ENCODE measurements at regions not wholly inside any gene's neighbourhood (a gene's known extent, or its start where the extent isn't known, plus 50 kb on each side); places are given as distances from the start of the nearest gene placed in this dataset.

DNA sequence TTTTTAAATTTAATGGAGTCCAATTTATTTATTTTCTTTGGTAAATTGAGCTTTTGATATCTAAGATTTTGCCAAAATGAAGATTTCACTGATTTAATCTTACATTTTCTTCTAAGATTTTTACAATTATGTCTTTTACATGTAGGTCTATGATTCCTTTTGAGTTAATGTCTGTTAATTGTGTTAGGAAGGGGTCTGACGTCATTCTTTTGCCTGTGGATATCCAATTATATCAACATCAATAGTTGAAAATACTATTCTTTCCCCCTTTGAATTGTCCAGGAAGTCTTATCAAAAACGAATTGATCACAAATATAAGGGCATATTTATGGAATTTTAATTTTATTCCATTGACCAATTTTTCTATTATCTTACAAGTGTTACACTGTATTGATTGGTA, 1258.8 kb upstream of the B3GALT2 start:
- TF ChIP-seq, protein P1, sequence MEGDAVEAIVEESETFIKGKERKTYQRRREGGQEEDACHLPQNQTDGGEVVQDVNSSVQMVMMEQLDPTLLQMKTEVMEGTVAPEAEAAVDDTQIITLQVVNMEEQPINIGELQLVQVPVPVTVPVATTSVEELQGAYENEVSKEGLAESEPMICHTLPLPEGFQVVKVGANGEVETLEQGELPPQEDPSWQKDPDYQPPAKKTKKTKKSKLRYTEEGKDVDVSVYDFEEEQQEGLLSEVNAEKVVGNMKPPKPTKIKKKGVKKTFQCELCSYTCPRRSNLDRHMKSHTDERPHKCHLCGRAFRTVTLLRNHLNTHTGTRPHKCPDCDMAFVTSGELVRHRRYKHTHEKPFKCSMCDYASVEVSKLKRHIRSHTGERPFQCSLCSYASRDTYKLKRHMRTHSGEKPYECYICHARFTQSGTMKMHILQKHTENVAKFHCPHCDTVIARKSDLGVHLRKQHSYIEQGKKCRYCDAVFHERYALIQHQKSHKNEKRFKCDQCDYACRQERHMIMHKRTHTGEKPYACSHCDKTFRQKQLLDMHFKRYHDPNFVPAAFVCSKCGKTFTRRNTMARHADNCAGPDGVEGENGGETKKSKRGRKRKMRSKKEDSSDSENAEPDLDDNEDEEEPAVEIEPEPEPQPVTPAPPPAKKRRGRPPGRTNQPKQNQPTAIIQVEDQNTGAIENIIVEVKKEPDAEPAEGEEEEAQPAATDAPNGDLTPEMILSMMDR (IDR thresholded peaks at IDR 0.05) = no peak
- no peak for TF ChIP-seq JUNB (IDR thresholded peaks at IDR 0.05)
- no peak for TF ChIP-seq HOXA7 (CRISPR knock-in tag; IDR thresholded peaks at IDR 0.05)
- TF ChIP-seq RCOR1 (IDR thresholded peaks at IDR 0.05; ENCODE audit: low read depth, low read length) = no peak
- no peak for TF ChIP-seq NFE2L2 (conservative IDR thresholded peaks at IDR 0.05; ENCODE audit: low read length)
- TF ChIP-seq, protein P2, sequence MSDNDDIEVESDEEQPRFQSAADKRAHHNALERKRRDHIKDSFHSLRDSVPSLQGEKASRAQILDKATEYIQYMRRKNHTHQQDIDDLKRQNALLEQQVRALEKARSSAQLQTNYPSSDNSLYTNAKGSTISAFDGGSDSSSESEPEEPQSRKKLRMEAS (IDR thresholded peaks at IDR 0.05) = no peak
- no peak for TF ChIP-seq HDAC2 (IDR thresholded peaks at IDR 0.05)
- TF ChIP-seq RFX5 (IDR thresholded peaks at IDR 0.05) = no peak
- no peak for TF ChIP-seq POLR2A (IDR thresholded peaks at IDR 0.05; ENCODE audit: low read length)
- TF ChIP-seq, protein P3, sequence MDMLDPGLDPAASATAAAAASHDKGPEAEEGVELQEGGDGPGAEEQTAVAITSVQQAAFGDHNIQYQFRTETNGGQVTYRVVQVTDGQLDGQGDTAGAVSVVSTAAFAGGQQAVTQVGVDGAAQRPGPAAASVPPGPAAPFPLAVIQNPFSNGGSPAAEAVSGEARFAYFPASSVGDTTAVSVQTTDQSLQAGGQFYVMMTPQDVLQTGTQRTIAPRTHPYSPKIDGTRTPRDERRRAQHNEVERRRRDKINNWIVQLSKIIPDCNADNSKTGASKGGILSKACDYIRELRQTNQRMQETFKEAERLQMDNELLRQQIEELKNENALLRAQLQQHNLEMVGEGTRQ (IDR thresholded peaks at IDR 0.05) = no peak
- no peak for TF ChIP-seq EP300 (IDR thresholded peaks at IDR 0.05)
- TF ChIP-seq KDM1A (IDR thresholded peaks at IDR 0.05; ENCODE audit: low read depth) = no peak
- no peak for TF ChIP-seq FOSL2 (IDR thresholded peaks at IDR 0.05)
- no peak for TF ChIP-seq FOSL2 (CRISPR knock-in tag; IDR thresholded peaks at IDR 0.05)

Data from A549 (cell line).